ENCODE measurements at regions not wholly inside any gene's neighbourhood (a gene's known extent, or its start where the extent isn't known, plus 50 kb on each side); places are given as distances from the start of the nearest gene placed in this dataset.

DNA sequence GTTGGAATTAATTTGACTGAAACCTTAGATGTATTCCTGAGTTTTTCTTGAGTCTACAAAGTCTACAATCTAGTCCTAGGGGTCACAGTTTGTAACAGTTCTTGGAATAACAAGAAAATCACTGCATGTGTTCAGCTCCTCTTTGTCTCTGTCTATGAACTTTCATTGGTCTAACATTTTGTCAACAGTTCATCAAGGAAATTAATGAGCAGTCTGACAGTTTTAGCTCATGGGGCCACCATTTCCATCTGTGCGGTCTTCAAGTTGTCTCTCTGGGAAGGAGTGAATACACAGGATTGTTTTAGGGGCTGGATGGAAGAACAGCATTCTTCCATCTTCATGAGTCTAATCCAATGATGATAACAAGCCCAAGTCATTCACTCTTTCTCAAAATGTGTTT lies 276.4 kb downstream of the TMEM167A start:
- TF ChIP-seq CTCF (IDR thresholded peaks at IDR 0.05; ENCODE audit: low read depth, low read length) (no peak), EZH2phosphoT487 (IDR thresholded peaks at IDR 0.05; ENCODE audit: low read depth) (no peak)
